ENCODE measurements at regions not wholly inside any gene's neighbourhood (a gene's known extent, or its start where the extent isn't known, plus 50 kb on each side); places are given as distances from the start of the nearest gene placed in this dataset.

- H3K27me3 ChIP-seq: peaks cover 0 to 26% (median 0%) of the 10 kb centered on the region in 7 donors
- intact Hi-C loops (cut with DNase I): no loop called here
- 81 to 87% methylated on average over 12 of the region's 12 CpGs for WGBS, 2 donors
- no peak for TF ChIP-seq CTCF (IDR thresholded peaks at IDR 0.05)
- no peak overlapping the region for H3K4me3 ChIP-seq
- no peak overlapping the region for H3K27ac ChIP-seq
- DNase-seq (no peak), ATAC-seq (no peak)
- no peaks in the 10 kb centered on the region for H3K36me3 ChIP-seq
- peaks cover 0 to 30% (median 25%) of the 10 kb centered on the region in 9 donors for H3K4me1 ChIP-seq
- no peaks in the 10 kb centered on the region for H3K9me3 ChIP-seq
Measured at GRCh38 chr10:124219062-124219461, 125.7 kb upstream of the CHST15 start.

GRCh38 chr10:124217906-124218804 is 124.8 kb upstream of the CHST15 start:
- intact Hi-C loops (cut with DNase I): no loop called here
- Histone ChIP-seq H3K4me3 (no peak overlapping the region), H3K9me3 (no peaks in the 10 kb centered on the region), H3K27ac (no peak overlapping the region), H3K27me3 (peaks cover 0 to 26% (median 0%) of the 10 kb centered on the region in 7 donors), H3K4me1 (peaks cover 0 to 30% (median 25%) of the 10 kb centered on the region in 9 donors), H3K36me3 (no peaks in the 10 kb centered on the region)
- 85 to 87% methylated on average over 12 of the region's 12 CpGs for WGBS, 2 donors
- DNase-seq: no peak
- ATAC-seq: no peak
- no peak for TF ChIP-seq CTCF (IDR thresholded peaks at IDR 0.05)

- Histone ChIP-seq H3K27me3 (peaks cover 0 to 21% (median 0%) of the 10 kb centered on the region in 7 donors), H3K4me1 (peaks cover 0 to 22% (median 20%) of the 10 kb centered on the region in 9 donors), H3K27ac (no peak overlapping the region), H3K36me3 (no peaks in the 10 kb centered on the region), H3K4me3 (no peak overlapping the region), H3K9me3 (peaks cover 0 to under 1% (median 0%) of the 10 kb centered on the region in 11 donors)
- 67 to 71% methylated on average over 9 of the region's 9 CpGs for WGBS, 2 donors
- no peak for TF ChIP-seq CTCF (IDR thresholded peaks at IDR 0.05)
- intact Hi-C loops (cut with DNase I): no loop called here
- ATAC-seq: no peak
- DNase-seq: no peak
Measured at GRCh38 chr10:124217031-124217430, 123.6 kb upstream of the CHST15 start.

GRCh38 chr10:124214610-124215375 is 121.4 kb upstream of the CHST15 start:
- peaks cover 0 to 15% (median 0%) of the 10 kb centered on the region in 11 donors for H3K9me3 ChIP-seq
- no peaks in the 10 kb centered on the region for H3K4me1 ChIP-seq
- H3K4me3 ChIP-seq: no peak overlapping the region
- no peak for TF ChIP-seq CTCF (IDR thresholded peaks at IDR 0.05)
- H3K27me3 ChIP-seq: peaks cover 0 to 11% (median 0%) of the 10 kb centered on the region in 7 donors
- 92 to 93% methylated on average over 9 of the region's 9 CpGs for WGBS, 2 donors
- intact Hi-C loops (cut with DNase I): no loop called here
- H3K36me3 ChIP-seq: no peaks in the 10 kb centered on the region
- H3K27ac ChIP-seq: no peak overlapping the region
- no peak for ATAC-seq
- no peak for DNase-seq

Data from heart right ventricle (tissue), 16 donors.